ENCODE measurements at regions not wholly inside any gene's neighbourhood (a gene's known extent, or its start where the extent isn't known, plus 50 kb on each side); places are given as distances from the start of the nearest gene placed in this dataset.

DNA sequence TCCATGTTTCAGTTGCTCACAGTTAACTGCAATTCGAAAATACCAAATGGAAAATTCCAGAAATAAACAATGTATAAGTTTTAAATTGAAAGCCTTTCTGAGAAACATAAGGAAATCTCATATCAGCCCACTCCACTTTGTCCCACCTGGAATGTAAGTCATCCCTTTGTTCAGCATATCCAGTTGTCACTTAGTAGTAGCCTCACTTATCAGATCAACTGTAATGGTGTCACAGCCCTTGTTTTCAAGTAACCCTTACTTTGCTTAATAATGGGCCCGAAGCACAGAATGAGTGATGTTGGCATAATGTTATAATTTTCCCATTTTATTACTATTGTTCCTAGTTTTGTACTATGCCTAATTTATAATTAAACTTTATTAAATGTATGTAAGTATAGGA lies 646.8 kb downstream of the C12orf50 start:
- no peak overlapping the region for H3K4me3 ChIP-seq
- TF ChIP-seq, protein P1, sequence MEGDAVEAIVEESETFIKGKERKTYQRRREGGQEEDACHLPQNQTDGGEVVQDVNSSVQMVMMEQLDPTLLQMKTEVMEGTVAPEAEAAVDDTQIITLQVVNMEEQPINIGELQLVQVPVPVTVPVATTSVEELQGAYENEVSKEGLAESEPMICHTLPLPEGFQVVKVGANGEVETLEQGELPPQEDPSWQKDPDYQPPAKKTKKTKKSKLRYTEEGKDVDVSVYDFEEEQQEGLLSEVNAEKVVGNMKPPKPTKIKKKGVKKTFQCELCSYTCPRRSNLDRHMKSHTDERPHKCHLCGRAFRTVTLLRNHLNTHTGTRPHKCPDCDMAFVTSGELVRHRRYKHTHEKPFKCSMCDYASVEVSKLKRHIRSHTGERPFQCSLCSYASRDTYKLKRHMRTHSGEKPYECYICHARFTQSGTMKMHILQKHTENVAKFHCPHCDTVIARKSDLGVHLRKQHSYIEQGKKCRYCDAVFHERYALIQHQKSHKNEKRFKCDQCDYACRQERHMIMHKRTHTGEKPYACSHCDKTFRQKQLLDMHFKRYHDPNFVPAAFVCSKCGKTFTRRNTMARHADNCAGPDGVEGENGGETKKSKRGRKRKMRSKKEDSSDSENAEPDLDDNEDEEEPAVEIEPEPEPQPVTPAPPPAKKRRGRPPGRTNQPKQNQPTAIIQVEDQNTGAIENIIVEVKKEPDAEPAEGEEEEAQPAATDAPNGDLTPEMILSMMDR (IDR thresholded peaks at IDR 0.05), result no peak
- DNase-seq (ENCODE audit: low spot score), result no peak
- H3K27ac ChIP-seq, result no peak overlapping the region

DNA sequence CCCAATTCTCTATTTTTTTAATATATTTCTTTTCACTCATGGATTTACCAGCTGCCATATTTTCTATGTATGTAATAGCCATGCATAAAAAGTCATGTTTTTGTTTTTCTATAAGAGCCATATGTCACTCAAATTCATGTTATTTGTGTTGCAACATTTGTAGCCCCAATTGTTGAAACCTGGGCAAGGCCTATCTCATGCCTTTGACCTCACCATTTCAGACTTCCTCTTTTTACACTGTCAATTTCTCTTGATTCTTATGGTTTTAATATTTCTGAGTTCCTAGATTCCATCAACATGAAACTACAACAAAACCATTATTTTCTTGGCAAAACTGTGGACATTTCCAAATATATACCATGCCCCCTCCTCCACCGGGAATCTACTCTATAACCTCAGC lies 647.5 kb downstream of the C12orf50 start:
- H3K4me3 ChIP-seq, result no peak overlapping the region
- H3K27ac ChIP-seq, result no peak overlapping the region
- no peak for DNase-seq (ENCODE audit: low spot score)
- TF ChIP-seq, protein P1 (IDR thresholded peaks at IDR 0.05), result no peak

DNA sequence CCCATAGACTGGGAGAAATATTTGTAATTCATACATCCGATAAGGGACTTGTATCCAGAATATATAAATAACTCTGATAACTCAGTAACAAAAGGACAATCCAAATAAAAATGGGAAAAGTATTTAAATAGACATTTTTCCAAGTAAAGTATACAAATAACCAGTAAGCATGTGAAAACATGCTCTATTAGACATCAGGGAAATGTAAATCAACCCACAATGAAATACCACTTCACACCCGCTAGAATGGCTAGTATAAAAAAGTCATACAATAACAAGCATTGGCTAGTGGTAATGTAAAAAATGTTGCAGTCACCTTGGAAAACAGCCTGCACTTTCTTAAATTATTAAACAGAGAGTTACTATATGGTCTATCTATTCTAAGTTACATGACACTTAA lies 650.7 kb downstream of the C12orf50 start:
- DNase-seq (ENCODE audit: low spot score), result no peak
- no peak overlapping the region for H3K4me3 ChIP-seq
- H3K27ac ChIP-seq, result no peak overlapping the region
- TF ChIP-seq, protein P1 (IDR thresholded peaks at IDR 0.05), result no peak

DNA sequence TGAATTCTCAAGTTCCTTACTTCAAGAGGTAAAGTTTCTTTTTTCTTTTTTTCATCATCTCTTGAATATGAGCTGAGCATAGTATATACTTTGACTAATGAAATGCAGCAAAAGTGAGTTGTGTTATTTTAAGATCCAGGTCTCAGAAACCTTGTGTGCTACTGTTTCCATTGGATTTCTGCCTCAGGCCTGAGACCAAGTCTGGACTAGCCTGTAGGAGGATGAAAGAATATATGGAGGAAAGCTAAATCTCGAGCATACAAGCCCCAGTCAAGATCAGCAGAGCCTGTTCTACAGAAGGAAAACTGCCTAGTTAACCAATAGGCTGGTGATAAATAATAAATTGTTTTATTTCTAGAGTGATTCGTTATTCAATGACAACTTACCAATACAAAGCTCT lies 652.5 kb downstream of the C12orf50 start:
- TF ChIP-seq, protein P1 (IDR thresholded peaks at IDR 0.05), result no peak
- Histone ChIP-seq H3K27ac (no peak overlapping the region), H3K4me3 (no peak overlapping the region)
- DNase-seq (ENCODE audit: low spot score), result no peak

DNA sequence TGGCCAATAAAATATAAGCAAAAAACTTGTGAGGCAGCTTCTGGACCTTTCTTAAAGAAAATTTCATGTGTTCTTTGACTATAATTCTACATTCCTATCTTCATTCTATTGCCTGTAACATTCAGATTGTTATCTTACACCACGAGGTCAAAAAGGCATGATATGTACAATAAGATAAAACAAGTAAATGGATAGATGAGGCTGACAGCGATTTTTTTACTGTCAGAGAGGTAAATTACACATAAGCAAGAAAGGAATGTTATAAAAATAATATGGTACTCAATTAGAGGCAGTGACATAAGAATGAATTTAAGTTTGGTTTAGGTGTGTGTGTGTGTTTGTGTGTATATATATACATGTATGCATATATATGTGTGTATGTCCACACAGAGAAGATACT lies 660.0 kb downstream of the C12orf50 start:
- TF ChIP-seq, protein P1 (IDR thresholded peaks at IDR 0.05), result no peak
- Histone ChIP-seq H3K27ac (no peak overlapping the region), H3K4me3 (no peak overlapping the region)
- no peak for DNase-seq (ENCODE audit: low spot score)

DNA sequence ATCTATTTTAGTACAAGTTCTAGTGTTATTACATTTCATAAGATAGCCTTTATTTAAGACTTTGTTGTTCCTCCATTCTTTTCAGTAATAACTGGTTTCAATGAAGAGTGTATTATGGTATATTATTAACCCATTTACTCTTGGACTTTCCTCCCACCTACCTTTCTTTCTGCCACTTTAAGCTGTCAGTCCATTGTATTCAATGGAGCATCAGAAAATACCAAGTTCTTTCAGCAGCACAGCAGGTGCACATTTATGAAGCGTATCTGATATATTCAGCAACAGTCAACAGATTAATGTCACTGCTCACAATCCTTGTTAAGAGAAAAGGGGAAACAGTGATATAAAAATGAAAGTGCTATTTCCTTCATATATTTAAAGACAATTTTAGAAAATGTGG lies 660.9 kb downstream of the C12orf50 start:
- DNase-seq (ENCODE audit: low spot score), result no peak
- Histone ChIP-seq H3K4me3 (no peak overlapping the region), H3K27ac (no peak overlapping the region)
- TF ChIP-seq, protein P1 (IDR thresholded peaks at IDR 0.05), result no peak

DNA sequence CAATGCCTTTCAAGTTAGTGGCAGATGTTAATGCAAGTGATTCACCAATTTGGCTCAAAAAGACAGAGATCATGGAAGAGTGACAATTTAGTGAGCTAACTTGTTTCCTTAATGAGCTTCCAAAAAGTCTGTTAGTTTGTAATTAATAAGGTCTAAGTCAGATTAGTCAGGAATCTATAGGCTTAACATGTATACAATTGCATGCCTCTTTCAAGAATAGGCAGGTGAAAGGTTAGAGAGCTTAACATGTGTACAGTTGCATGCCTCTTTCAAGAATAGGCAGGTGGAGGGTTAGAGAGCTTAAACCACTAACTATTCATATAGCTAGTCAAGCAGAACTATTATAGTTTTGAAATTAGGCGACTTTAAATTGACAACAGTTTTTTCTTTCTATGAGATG lies 663.8 kb downstream of the C12orf50 start:
- no peak for DNase-seq (ENCODE audit: low spot score)
- TF ChIP-seq, protein P1 (IDR thresholded peaks at IDR 0.05), result no peak
- H3K4me3 ChIP-seq, result no peak overlapping the region

More for the DNA sequence above, 663.8 kb downstream of the C12orf50 start:
- H3K27ac ChIP-seq, result no peak overlapping the region

All from coronary artery (tissue), 2 donors.